ENCODE measurements at regions not wholly inside any gene's neighbourhood (a gene's known extent, or its start where the extent isn't known, plus 50 kb on each side); places are given as distances from the start of the nearest gene placed in this dataset.

DNA sequence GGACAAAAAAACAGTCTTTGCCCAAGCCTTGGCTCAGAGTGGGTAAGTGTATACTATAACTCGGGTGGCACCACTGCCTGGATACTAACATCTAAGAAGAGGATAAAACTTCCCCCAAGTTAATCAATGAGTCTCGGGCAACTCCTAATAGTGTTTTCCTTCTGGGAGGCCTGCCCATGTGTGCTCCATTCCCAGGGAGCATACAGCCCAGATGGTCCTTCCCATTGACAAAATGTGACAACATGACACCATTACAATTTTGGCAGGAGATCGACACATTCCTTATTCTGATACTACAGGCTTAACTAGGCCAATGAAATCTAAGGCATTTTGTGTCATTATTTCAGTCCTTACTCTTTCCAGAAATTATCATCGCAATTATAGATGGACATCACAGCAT is 52.7 kb upstream of the CRIM1 start:
- TF ChIP-seq, protein P1, sequence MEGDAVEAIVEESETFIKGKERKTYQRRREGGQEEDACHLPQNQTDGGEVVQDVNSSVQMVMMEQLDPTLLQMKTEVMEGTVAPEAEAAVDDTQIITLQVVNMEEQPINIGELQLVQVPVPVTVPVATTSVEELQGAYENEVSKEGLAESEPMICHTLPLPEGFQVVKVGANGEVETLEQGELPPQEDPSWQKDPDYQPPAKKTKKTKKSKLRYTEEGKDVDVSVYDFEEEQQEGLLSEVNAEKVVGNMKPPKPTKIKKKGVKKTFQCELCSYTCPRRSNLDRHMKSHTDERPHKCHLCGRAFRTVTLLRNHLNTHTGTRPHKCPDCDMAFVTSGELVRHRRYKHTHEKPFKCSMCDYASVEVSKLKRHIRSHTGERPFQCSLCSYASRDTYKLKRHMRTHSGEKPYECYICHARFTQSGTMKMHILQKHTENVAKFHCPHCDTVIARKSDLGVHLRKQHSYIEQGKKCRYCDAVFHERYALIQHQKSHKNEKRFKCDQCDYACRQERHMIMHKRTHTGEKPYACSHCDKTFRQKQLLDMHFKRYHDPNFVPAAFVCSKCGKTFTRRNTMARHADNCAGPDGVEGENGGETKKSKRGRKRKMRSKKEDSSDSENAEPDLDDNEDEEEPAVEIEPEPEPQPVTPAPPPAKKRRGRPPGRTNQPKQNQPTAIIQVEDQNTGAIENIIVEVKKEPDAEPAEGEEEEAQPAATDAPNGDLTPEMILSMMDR (IDR thresholded peaks at IDR 0.05; ENCODE audit: control insufficient read depth, insufficient read depth, low read depth, low read length, missing control alignments): no peak
- DNase-seq (ENCODE audit: low read depth): no peak
- no peak overlapping the region for H3K4me3 ChIP-seq (ENCODE audit: control insufficient read depth, low read depth, low read length)

DNA sequence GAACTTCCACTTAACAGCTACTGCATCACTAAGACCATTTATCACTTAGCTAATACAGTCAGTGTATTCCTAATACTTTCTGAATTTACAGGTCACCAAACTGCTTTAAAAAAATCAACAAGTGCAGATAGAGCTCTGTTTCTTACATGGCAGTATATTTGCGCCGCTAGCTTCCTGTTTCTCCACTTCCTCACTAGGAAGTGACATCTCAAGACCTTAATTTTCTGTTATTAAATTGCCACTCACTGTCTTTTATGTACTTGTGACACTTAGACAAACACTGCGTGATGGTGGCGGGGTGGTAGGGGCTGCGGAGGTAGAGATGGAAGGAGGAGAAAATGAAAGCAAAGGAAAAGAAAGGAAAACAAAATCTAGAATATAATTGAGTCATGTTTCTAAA is 53.7 kb upstream of the CRIM1 start:
- no peak overlapping the region for H3K4me3 ChIP-seq (ENCODE audit: control insufficient read depth, low read depth, low read length)
- DNase-seq (ENCODE audit: low read depth): no peak
- TF ChIP-seq, protein P1 (IDR thresholded peaks at IDR 0.05; ENCODE audit: control insufficient read depth, insufficient read depth, low read depth, low read length, missing control alignments): no peak

DNA sequence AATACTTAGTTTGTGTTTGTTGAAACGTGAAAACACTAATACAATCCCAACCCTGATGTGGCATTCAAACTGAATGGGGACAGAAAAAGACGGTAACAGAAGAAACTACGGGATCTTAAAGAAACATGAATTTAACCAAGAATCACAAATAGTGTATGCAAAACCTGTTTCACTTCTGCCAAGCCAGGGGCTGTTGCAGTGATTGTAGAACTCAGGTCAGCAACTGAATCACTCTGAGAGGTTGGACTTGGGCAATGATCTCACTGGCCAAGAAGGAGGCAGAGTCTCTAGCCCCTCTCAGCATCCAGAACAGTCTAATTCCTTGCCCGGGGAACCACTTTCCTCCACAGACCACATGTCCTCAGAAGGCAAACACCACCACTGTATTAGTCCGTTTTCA is 54.9 kb upstream of the CRIM1 start:
- no peak overlapping the region for H3K4me3 ChIP-seq (ENCODE audit: control insufficient read depth, low read depth, low read length)
- TF ChIP-seq, protein P1 (IDR thresholded peaks at IDR 0.05; ENCODE audit: control insufficient read depth, insufficient read depth, low read depth, low read length, missing control alignments): no peak
- DNase-seq (ENCODE audit: low read depth): no peak

DNA sequence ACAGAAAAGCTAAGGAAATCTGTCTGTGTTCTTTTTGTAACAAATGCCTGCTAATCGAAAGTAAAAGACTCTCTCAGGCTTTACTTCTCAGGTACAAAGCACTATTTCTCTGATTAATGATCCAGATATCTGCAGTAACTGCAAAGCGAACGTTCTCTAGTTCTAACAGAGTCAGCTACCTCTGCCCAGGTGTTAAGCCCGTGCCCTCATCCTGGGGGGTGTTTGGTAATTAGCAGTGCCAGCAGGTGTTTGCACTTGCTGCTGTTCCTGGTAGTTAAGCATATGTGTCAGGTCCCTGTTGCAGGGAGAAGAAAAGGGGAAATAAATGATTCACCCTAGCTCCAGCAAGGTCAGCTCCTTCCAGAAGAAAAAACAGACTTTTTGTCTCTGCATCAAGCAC is 58.8 kb upstream of the CRIM1 start:
- TF ChIP-seq, protein P1 (IDR thresholded peaks at IDR 0.05; ENCODE audit: control insufficient read depth, insufficient read depth, low read depth, low read length, missing control alignments): no peak
- H3K4me3 ChIP-seq (ENCODE audit: control insufficient read depth, low read depth, low read length): no peak overlapping the region
- DNase-seq (ENCODE audit: low read depth): no peak

DNA sequence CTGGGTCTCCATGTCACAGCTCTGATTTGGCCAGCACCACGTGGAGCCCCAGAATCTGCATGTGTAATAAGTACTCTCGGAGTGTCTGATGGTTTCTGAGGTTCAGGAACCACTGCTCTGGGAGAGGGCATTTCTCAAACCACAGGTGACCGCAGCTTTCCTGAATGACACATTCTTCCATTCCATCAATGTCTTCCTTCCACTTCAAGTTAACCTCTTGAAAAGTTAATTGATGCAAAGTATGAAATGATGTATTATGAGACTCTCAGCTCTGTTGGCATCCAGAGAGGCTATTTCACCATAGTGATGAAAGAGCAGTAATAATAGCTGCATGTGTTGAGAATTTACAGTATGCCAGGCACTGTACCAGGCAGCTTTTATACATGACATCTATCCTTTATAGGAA is 61.3 kb upstream of the CRIM1 start:
- DNase-seq (ENCODE audit: low read depth): no peak
- no peak overlapping the region for H3K4me3 ChIP-seq (ENCODE audit: control insufficient read depth, low read depth, low read length)
- TF ChIP-seq, protein P1 (IDR thresholded peaks at IDR 0.05; ENCODE audit: control insufficient read depth, insufficient read depth, low read depth, low read length, missing control alignments): no peak

DNA sequence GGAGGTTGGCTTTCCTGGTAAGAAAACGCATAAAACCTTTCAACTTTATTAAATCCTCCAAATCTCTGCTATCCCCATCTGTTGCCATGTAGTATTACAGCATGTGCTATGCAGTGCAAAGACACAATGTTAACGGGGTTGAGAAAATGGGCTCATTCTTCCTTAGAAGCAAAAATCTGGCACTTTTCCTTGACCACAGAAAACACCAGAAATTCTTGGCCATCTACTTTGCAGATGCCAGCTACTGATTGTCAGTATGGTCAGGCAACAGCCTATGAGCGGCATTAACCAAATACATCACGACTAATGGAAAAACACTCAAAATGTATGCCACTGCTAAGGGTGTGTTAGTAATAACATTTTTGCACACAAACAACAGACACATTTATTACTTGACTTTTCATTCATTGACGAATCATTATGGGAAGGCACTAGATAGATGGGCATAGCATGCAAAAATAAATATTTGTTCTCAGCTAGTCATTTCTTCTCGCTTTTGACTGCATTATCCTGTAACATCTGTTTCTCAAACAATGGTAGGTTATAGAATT is 65.2 kb upstream of the CRIM1 start:
- TF ChIP-seq, protein P1 (IDR thresholded peaks at IDR 0.05; ENCODE audit: control insufficient read depth, insufficient read depth, low read depth, low read length, missing control alignments): no peak
- no peak overlapping the region for H3K4me3 ChIP-seq (ENCODE audit: control insufficient read depth, low read depth, low read length)
- peak; percentile 24 for DNase-seq (ENCODE audit: low read depth)

DNA sequence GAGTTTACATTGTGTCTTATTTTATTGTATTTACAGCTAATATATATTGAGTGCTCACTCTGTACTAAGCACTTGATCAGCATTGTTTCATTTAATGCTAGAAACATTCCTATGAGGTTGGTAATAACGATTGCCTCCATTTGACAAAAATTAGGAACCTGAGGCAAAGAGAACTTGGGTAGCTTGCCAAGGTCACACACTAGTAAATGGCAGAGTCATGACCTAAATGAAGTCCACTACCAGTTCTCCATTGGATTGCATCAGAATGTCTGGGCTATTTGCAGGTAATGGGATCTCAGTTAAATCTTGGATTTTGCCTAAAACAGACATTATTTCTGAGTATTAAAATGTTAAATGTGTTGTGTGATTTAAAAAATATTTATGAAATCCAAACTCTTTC is 65.8 kb upstream of the CRIM1 start:
- DNase-seq (ENCODE audit: low read depth): no peak
- no peak overlapping the region for H3K4me3 ChIP-seq (ENCODE audit: control insufficient read depth, low read depth, low read length)
- TF ChIP-seq, protein P1 (IDR thresholded peaks at IDR 0.05; ENCODE audit: control insufficient read depth, insufficient read depth, low read depth, low read length, missing control alignments): no peak
